ENCODE measurements at regions not wholly inside any gene's neighbourhood (a gene's known extent, or its start where the extent isn't known, plus 50 kb on each side); places are given as distances from the start of the nearest gene placed in this dataset.
A peak's percentile ranks its signal among the peaks of the same experiment; 100 is the strongest.

- DNase-seq: no peak
Observed at GRCh38 chr2:173419506-173419905, 64.8 kb downstream of the CDCA7 start.

GRCh38 chr2:173424886-173425285 lies 70.2 kb downstream of the CDCA7 start:
- DNase-seq: no peak

- no peak for DNase-seq
Observed at GRCh38 chr2:173427887-173428668, 73.4 kb downstream of the CDCA7 start.

GRCh38 chr2:173431191-173431590 lies 76.5 kb downstream of the CDCA7 start:
- no peak for DNase-seq

GRCh38 chr2:173432049-173432754 lies 77.5 kb downstream of the CDCA7 start:
- no peak for DNase-seq

- DNase-seq: no peak
Observed at GRCh38 chr2:173434762-173435569, 80.3 kb downstream of the CDCA7 start.

- DNase-seq: no peak
Observed at GRCh38 chr2:173435574-173435973, 80.9 kb downstream of the CDCA7 start.

- no peak for DNase-seq
Observed at GRCh38 chr2:173436088-173436487, 81.4 kb downstream of the CDCA7 start.

- DNase-seq: no peak
Observed at GRCh38 chr2:173441222-173441621, 86.5 kb downstream of the CDCA7 start.

- no peak for DNase-seq
Observed at GRCh38 chr2:173442542-173442941, 87.9 kb downstream of the CDCA7 start.

GRCh38 chr2:173446722-173447121 lies 92.0 kb downstream of the CDCA7 start:
- DNase-seq: no peak

- peak; percentile 13 for DNase-seq
Observed at GRCh38 chr2:173448938-173449471, 94.3 kb downstream of the CDCA7 start.

GRCh38 chr2:173451118-173451517 lies 96.4 kb downstream of the CDCA7 start:
- DNase-seq: no peak

- no peak for DNase-seq
Observed at GRCh38 chr2:173451941-173452340, 97.3 kb downstream of the CDCA7 start.

GRCh38 chr2:173452416-173452815 lies 97.7 kb downstream of the CDCA7 start:
- no peak for DNase-seq

GRCh38 chr2:173456960-173457359 lies 102.3 kb downstream of the CDCA7 start:
- DNase-seq: no peak

- DNase-seq: no peak
Observed at GRCh38 chr2:173457366-173457765, 102.7 kb downstream of the CDCA7 start.

GRCh38 chr2:173458991-173459780 lies 104.5 kb downstream of the CDCA7 start:
- DNase-seq: no peak

- DNase-seq: no peak
Observed at GRCh38 chr2:173462892-173463840, 108.5 kb downstream of the CDCA7 start.

GRCh38 chr2:173463846-173464245 lies 109.2 kb downstream of the CDCA7 start:
- no peak for DNase-seq

- no peak for DNase-seq
Observed at GRCh38 chr2:173467751-173468150, 113.1 kb downstream of the CDCA7 start.

Data from effector CD4-positive, alpha-beta T cell (primary cell).